ENCODE measurements at regions not wholly inside any gene's neighbourhood (a gene's known extent, or its start where the extent isn't known, plus 50 kb on each side); places are given as distances from the start of the nearest gene placed in this dataset.

DNA sequence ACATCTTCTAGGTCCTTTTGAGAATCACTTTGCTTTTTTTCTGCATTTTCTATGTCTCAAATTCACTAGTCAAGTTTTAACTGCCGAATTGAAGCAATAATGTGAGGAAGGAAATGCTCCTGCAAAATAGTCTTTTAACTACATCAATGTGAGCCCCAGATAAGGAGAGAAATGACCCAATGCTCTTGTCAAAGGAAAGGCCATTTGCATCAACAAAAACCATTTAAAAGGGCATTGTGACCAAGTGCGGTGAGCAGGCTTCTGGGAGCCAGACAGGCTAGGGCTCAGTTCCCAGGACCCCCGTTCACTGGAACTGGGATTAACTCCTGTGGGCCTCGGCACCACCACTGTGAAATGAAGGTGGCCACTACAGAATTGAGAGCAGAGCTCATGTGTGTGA lies 127.9 kb upstream of the EEPD1 start:
- Mint-ChIP-seq H3K4me3 (ENCODE audit: unreplicated experiment) (no peak overlapping the region), H3K9me3 (ENCODE audit: unreplicated experiment) (no peaks in the 10 kb centered on the region), H3K36me3 (ENCODE audit: insufficient read depth, unreplicated experiment) (no peaks in the 10 kb centered on the region), H3K27ac (ENCODE audit: low read depth, unreplicated experiment) (no peak overlapping the region), H3K4me1 (ENCODE audit: insufficient read depth, unreplicated experiment) (peaks cover 8% of the 10 kb centered on the region), H3K27me3 (ENCODE audit: insufficient read depth, unreplicated experiment) (peaks cover 20% of the 10 kb centered on the region)
- no peak for DNase-seq (ENCODE audit: unreplicated experiment)
- POLR2A ChIA-PET: interaction anchor here (0.7 kb wide), 1 partner anchor 175 kb away, joined by 4 read pairs; no protein-coding TSS in a partner anchor
- CTCF ChIA-PET: interaction anchor here (0.6 to 1.6 kb wide), 2 partner anchors 39 to 294 kb away, joined by 3 read pairs; no protein-coding TSS in a partner anchor
- BruUV-seq (replicated peaks): no TSS peak
- TF ChIP-seq, protein P1, sequence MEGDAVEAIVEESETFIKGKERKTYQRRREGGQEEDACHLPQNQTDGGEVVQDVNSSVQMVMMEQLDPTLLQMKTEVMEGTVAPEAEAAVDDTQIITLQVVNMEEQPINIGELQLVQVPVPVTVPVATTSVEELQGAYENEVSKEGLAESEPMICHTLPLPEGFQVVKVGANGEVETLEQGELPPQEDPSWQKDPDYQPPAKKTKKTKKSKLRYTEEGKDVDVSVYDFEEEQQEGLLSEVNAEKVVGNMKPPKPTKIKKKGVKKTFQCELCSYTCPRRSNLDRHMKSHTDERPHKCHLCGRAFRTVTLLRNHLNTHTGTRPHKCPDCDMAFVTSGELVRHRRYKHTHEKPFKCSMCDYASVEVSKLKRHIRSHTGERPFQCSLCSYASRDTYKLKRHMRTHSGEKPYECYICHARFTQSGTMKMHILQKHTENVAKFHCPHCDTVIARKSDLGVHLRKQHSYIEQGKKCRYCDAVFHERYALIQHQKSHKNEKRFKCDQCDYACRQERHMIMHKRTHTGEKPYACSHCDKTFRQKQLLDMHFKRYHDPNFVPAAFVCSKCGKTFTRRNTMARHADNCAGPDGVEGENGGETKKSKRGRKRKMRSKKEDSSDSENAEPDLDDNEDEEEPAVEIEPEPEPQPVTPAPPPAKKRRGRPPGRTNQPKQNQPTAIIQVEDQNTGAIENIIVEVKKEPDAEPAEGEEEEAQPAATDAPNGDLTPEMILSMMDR (IDR thresholded peaks at IDR 0.05; ENCODE audit: unreplicated experiment): no peak
- intact Hi-C loops (cut with micrococcal nuclease): loop anchor here (10.0 kb wide), 1 partner anchor 130 kb away; the partner anchor contains the start of gene EEPD1

DNA sequence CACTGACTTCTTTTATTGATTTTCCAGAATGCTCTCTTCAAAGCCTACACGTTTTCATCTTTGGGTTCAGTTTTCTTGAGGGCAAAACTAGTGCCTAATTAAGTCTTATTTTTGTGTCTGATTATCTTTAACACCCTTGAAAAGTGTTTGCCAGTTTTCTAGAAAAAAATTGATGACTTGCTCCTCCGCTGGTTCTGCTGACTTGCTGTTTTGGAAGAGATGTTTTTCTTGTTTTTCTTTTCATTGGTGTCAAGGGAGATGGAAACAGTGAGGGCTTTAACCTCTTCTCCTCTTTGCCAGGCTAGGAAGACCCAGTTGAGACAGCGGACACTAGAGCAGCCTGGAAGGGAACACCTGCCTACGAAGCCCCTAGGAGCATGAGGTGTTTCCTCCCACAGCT lies 123.7 kb upstream of the EEPD1 start:
- ChIA-PET POLR2A (interaction anchor here (1.0 kb wide), 1 partner anchor 19 kb away, joined by 4 read pairs; no protein-coding TSS in a partner anchor), CTCF (interaction anchor here (0.5 kb wide), 1 partner anchor 281 kb away, joined by 3 read pairs; no protein-coding TSS in a partner anchor)
- BruUV-seq (replicated peaks): no TSS peak
- Mint-ChIP-seq H3K36me3 (ENCODE audit: insufficient read depth, unreplicated experiment) (no peaks in the 10 kb centered on the region), H3K9me3 (ENCODE audit: unreplicated experiment) (no peaks in the 10 kb centered on the region), H3K27ac (ENCODE audit: low read depth, unreplicated experiment) (no peak overlapping the region), H3K27me3 (ENCODE audit: insufficient read depth, unreplicated experiment) (peaks cover 58% of the 10 kb centered on the region), H3K4me1 (ENCODE audit: insufficient read depth, unreplicated experiment) (peaks cover 13% of the 10 kb centered on the region), H3K4me3 (ENCODE audit: unreplicated experiment) (no peak overlapping the region)
- DNase-seq (ENCODE audit: unreplicated experiment): no peak
- TF ChIP-seq, protein P1 (IDR thresholded peaks at IDR 0.05; ENCODE audit: unreplicated experiment): no peak
- intact Hi-C loops (cut with micrococcal nuclease): loop anchor here (10.0 kb wide), 1 partner anchor 125 kb away; the partner anchor contains the start of gene EEPD1

DNA sequence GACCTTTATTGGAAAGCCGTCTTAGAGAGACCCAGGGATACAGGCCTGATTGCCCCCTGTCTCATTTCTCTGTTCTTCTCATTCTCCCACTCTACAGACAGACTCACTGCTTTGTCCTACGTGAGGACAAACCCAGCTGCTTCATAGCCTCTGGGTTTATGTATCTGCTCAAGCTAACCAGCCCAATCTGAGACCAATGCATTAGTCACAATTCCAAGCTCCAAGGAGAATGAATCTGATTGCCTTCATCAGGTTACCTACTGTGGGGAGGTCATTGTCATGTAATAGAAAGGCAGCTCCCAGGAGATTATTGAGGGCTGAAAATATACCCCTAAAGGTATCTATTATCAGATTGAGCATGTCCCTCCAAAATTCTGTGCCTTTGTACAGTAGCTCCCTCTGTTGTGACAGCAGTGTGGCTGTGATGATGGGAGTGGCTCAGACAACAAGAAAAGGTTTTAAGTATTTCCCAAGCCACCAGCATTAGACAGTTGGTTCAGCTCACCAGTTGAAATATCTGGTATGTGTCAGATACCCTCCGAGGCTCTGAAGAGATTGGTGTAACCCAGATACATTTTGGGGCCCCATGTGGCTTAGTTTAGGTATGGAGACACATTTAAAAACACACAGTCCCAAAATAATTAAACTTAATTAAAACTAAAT lies 123.1 kb upstream of the EEPD1 start:
- POLR2A ChIA-PET: interaction anchor here (0.6 to 1.0 kb wide), 2 partner anchors 18 to 781 kb away, joined by 3 to 4 read pairs; no protein-coding TSS in a partner anchor
- TF ChIP-seq, protein P1 (IDR thresholded peaks at IDR 0.05; ENCODE audit: unreplicated experiment): no peak
- Mint-ChIP-seq H3K36me3 (ENCODE audit: insufficient read depth, unreplicated experiment) (no peaks in the 10 kb centered on the region), H3K9me3 (ENCODE audit: unreplicated experiment) (no peaks in the 10 kb centered on the region), H3K4me1 (ENCODE audit: insufficient read depth, unreplicated experiment) (peaks cover 13% of the 10 kb centered on the region), H3K27ac (ENCODE audit: low read depth, unreplicated experiment) (no peak overlapping the region), H3K4me3 (ENCODE audit: unreplicated experiment) (no peak overlapping the region), H3K27me3 (ENCODE audit: insufficient read depth, unreplicated experiment) (peaks cover 62% of the 10 kb centered on the region)
- intact Hi-C loops (cut with micrococcal nuclease): loop anchor here (10.0 kb wide), 1 partner anchor 125 kb away; the partner anchor contains the start of gene EEPD1
- CTCF ChIA-PET: interaction anchor here (0.5 to 1.6 kb wide), 3 partner anchors 9 to 280 kb away, joined by 3 to 6 read pairs (median 4); no protein-coding TSS in a partner anchor
- DNase-seq (ENCODE audit: unreplicated experiment): no peak
- BruUV-seq (replicated peaks): no TSS peak

DNA sequence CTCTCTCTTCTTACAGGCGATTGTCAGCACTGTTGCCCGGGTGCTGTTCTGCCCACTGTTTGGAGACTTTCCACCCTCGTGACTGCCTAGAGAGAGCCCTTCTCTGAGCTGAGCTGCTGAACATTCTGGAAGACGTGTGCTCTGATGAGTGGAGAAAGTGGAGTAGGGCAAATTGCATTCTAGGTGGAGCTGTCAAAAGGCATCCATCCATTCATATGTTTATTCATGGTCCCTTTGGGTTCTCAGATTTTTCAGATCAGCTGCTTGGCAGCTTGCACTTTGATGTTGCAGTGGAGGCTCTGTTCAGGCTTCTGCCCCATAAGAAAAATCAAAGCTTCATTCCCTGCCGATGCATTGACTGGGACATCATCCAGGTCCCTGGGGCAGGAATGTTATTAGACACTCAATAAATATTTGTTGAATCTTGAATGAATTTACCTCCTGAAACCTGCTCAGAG lies 120.7 kb upstream of the EEPD1 start:
- peaks cover 56% of the 10 kb centered on the region for H3K27me3 Mint-ChIP-seq (ENCODE audit: insufficient read depth, unreplicated experiment)
- intact Hi-C loops (cut with micrococcal nuclease): no loop called here
- DNase-seq (ENCODE audit: unreplicated experiment): no peak
- H3K36me3 Mint-ChIP-seq (ENCODE audit: insufficient read depth, unreplicated experiment): no peaks in the 10 kb centered on the region
- no peak overlapping the region for H3K27ac Mint-ChIP-seq (ENCODE audit: low read depth, unreplicated experiment)
- ChIA-PET CTCF (interaction anchor here (1.5 kb wide), 1 partner anchor 268 kb away, joined by 3 read pairs; no protein-coding TSS in a partner anchor), POLR2A (interaction anchor here (1.7 kb wide), 1 partner anchor 259 kb away, joined by 3 read pairs; no protein-coding TSS in a partner anchor)
- H3K9me3 Mint-ChIP-seq (ENCODE audit: unreplicated experiment): no peaks in the 10 kb centered on the region
- no peak overlapping the region for H3K4me3 Mint-ChIP-seq (ENCODE audit: unreplicated experiment)
- TF ChIP-seq, protein P1 (IDR thresholded peaks at IDR 0.05; ENCODE audit: unreplicated experiment): no peak
- H3K4me1 Mint-ChIP-seq (ENCODE audit: insufficient read depth, unreplicated experiment): peaks cover 26% of the 10 kb centered on the region
- BruUV-seq (replicated peaks): no TSS peak

Measured in MCF 10A (cell line).